Thyroid gland (tissue), 4 donors: ENCODE measurements at regions not wholly inside any gene's neighbourhood (a gene's known extent, or its start where the extent isn't known, plus 50 kb on each side); places are given as distances from the start of the nearest gene placed in this dataset.

Experiments
- DNase-seq, 2 donors: peaks; one replicate each; pipeline ENCODE4 v3.0.0-alpha.2; 2019
- H3K27ac ChIP-seq, 3 donors: fragments of 200-600 bp; sonication (generic); 1 replicate in 2 of 3; 2 replicates in 1 of 3; pipeline ENCODE4 v1.5.1; 2016 to 2019; ENCODE audit warnings: mild to moderate bottlenecking in 1 of 3, moderate library complexity in 1 of 3
- H3K27me3 ChIP-seq: fragments of 200-600 bp; sonication (generic); one replicate; pipeline ENCODE4 v1.5.1; 2019
- H3K36me3 ChIP-seq, 2 donors: fragments of 200-600 bp; sonication (generic); one replicate each; pipeline ENCODE4 v1.5.1; 2016 to 2019
- H3K4me1 ChIP-seq, 2 donors: fragments of 200-600 bp; sonication (generic); one replicate each; pipeline ENCODE4 v1.5.1; 2017 to 2019
- H3K4me3 ChIP-seq, 3 donors: fragments of 200-600 bp; sonication (generic); replicated peaks in 1 of 3; 1 replicate in 2 of 3; 2 replicates in 1 of 3; pipeline ENCODE4 v1.5.1; 2016; ENCODE audit warnings: mild to moderate bottlenecking in 1 of 3
- H3K9me3 ChIP-seq: fragments of 200-600 bp; sonication (generic); one replicate; pipeline ENCODE4 v1.5.1; 2017
- POLR2A ChIP-seq, 2 donors: fragments of 450-650 bp; IDR thresholded peaks; one replicate each; pipeline ENCODE4 v1.6.1; 2017; ENCODE audit warnings: antibody characterized with exemption in 2 of 2, mild to moderate bottlenecking in 2 of 2, moderate library complexity in 1 of 2
- WGBS, 2 donors: methylation state at CpG; one replicate each; pipeline ENCODE4 v1.1.5; 2017; 5-methylcytosine and 5-hydroxymethylcytosine counted together
- intact Hi-C: fragments of 100-400 bp; cut with DNase I; formaldehyde crosslinking; loops from one replicate; pipeline ENCODE4 v1.15.1; 2023
- TF ChIP-seq, protein P1 (sequence below), 6 experiments: fragments of 200-600 bp in 3 of 6; fragments of 450-650 bp in 3 of 6; sonication (generic) in 3 of 6; IDR thresholded peaks; one replicate each; pipeline ENCODE4 v1.5.1; 2016 to 2019; ENCODE audit warnings: antibody characterized with exemption in 6 of 6, mild to moderate bottlenecking in 2 of 6, inconsistent platforms in 1 of 6, moderate library complexity in 1 of 6

DNA sequence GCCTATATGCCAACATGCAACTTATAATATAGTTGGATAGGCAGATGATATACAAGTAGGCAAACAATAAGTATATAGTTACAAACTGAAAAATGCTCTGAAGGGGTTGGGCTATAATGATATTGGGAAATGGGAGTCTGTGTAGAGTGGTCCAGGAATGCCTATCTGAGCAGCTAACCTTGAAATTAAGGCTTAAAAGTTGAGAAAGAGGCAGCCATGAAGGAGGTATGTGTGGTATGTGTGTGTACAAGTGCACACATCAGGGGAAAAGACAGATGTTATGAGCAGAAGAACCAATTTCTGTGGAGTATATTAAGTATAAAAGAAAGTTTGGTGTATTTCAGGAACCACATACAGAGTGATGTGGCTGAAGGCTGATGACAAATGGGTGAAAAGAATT lies 154.9 kb upstream of the PAPPA start:
- Histone ChIP-seq H3K4me3 (no peak overlapping the region), H3K4me1 (no peaks in the 10 kb centered on the region), H3K9me3 (no peaks in the 10 kb centered on the region), H3K36me3 (no peaks in the 10 kb centered on the region), H3K27ac (no peak overlapping the region), H3K27me3 (no peaks in the 10 kb centered on the region)
- TF ChIP-seq, protein P1, sequence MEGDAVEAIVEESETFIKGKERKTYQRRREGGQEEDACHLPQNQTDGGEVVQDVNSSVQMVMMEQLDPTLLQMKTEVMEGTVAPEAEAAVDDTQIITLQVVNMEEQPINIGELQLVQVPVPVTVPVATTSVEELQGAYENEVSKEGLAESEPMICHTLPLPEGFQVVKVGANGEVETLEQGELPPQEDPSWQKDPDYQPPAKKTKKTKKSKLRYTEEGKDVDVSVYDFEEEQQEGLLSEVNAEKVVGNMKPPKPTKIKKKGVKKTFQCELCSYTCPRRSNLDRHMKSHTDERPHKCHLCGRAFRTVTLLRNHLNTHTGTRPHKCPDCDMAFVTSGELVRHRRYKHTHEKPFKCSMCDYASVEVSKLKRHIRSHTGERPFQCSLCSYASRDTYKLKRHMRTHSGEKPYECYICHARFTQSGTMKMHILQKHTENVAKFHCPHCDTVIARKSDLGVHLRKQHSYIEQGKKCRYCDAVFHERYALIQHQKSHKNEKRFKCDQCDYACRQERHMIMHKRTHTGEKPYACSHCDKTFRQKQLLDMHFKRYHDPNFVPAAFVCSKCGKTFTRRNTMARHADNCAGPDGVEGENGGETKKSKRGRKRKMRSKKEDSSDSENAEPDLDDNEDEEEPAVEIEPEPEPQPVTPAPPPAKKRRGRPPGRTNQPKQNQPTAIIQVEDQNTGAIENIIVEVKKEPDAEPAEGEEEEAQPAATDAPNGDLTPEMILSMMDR (IDR thresholded peaks at IDR 0.05): no peak
- TF ChIP-seq POLR2A (IDR thresholded peaks at IDR 0.05): no peak
- DNase-seq: no peak
- intact Hi-C loops: no loop called here

DNA sequence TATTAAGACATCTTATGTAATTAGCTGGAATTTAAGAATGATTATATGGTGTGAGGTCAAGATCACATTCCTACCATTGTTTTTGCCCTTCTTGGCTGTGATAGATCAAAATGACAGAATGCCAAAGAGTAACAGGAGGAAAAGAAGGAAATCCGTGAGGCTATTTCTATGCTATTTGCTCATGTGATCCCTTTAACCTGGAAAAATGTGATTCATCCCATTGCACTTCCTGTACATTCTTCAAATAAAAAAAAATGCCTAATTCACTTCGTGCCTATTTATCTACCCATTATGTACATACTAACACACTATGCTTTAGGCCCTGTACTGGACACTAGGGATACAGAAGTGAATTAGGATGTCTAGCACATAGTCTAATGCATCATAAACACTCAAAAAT lies 154.1 kb upstream of the PAPPA start:
- no peaks in the 10 kb centered on the region for H3K27me3 ChIP-seq
- H3K9me3 ChIP-seq: no peaks in the 10 kb centered on the region
- H3K27ac ChIP-seq: no peak overlapping the region
- 82 to 83% methylated on average over 2 of the region's 2 CpGs for WGBS, 2 donors
- intact Hi-C loops: no loop called here
- H3K4me1 ChIP-seq: no peaks in the 10 kb centered on the region
- H3K4me3 ChIP-seq: no peak overlapping the region
- H3K36me3 ChIP-seq: no peaks in the 10 kb centered on the region
- TF ChIP-seq, protein P1 (IDR thresholded peaks at IDR 0.05): no peak
- no peak for TF ChIP-seq POLR2A (IDR thresholded peaks at IDR 0.05)
- DNase-seq: no peak

DNA sequence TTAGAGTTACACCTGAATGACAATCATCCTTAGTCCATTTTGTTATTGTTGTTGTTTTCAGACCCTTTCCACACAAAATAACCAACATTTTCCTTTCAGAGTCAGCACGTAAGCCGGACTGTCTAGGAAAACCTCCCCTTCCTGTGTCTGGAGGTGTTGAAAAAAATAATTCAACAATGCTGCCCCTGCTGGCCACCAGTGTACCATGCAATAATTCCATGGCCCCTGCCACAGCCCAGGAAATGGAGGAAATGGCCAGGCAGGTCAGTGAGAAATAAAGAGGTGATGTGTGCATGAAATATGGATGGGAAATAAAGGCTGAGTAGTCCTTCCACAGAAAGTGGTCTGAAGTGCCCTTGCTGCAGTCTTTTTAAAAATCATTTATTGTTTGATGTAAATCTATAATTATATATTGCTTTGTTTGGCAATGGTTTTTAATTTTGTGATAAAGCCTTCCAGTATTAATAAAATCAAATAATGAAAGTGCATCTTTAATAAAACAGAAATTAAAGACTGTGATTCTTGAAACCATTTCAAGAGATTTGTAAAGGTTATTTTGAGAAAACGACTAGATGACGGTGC lies 152.8 kb upstream of the PAPPA start:
- no peak overlapping the region for H3K4me3 ChIP-seq
- H3K4me1 ChIP-seq: no peaks in the 10 kb centered on the region
- no peak overlapping the region for H3K27ac ChIP-seq
- H3K36me3 ChIP-seq: no peaks in the 10 kb centered on the region
- WGBS, 2 donors: 70 to 76% methylated on average over 4 of the region's 4 CpGs
- H3K27me3 ChIP-seq: no peaks in the 10 kb centered on the region
- intact Hi-C loops: no loop called here
- no peak for TF ChIP-seq POLR2A (IDR thresholded peaks at IDR 0.05)
- TF ChIP-seq, protein P1 (IDR thresholded peaks at IDR 0.05): peak in 2 of 6 experiments; percentile 12 to 26
- DNase-seq: peak in 1 of 2 donors; percentile 2
- no peaks in the 10 kb centered on the region for H3K9me3 ChIP-seq

DNA sequence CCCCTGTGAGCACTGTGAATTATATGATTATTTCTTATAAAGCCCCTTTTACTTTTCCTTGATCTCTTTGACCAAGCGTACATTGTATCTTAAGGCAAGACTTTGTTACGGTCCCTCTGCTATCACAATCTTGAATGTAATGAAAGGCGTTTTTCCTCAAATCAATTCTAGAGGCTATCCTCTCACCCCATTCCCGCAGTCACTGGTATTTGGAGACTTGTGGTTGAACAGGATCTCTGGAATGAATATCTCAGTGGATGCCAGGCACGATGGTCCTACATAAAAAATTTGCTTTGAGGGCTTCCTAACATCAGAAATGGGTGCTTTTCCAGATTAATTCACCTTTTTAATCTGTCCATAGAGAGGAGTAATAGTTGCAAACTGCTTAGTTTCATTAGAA lies 151.4 kb upstream of the PAPPA start:
- no peak for TF ChIP-seq POLR2A (IDR thresholded peaks at IDR 0.05)
- TF ChIP-seq, protein P1 (IDR thresholded peaks at IDR 0.05): no peak
- Histone ChIP-seq H3K27me3 (no peaks in the 10 kb centered on the region), H3K36me3 (no peaks in the 10 kb centered on the region), H3K4me1 (no peaks in the 10 kb centered on the region), H3K27ac (no peak overlapping the region), H3K4me3 (no peak overlapping the region), H3K9me3 (no peaks in the 10 kb centered on the region)
- 90 to 94% methylated on average over 5 of the region's 5 CpGs for WGBS, 2 donors
- intact Hi-C loops: no loop called here
- DNase-seq: no peak

DNA sequence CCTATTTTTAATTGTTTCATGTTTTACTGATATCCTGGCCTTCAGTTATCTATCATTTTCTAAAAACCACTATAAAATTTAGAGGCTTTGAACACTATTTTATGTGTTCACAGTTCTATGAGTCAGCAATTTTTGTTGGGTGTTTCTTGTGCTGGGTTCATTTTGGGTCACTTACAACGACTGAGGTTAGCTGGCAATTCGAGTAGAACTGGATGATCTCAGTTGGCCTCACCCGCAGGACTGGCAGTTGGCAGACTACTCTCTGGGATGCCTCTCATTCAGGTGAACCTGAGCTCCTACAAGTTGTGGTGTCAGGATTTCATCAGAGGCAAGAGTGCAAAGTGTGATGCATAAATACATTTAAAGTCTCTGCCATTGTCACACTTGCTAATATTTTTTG lies 151.0 kb upstream of the PAPPA start:
- no peaks in the 10 kb centered on the region for H3K4me1 ChIP-seq
- H3K36me3 ChIP-seq: no peaks in the 10 kb centered on the region
- TF ChIP-seq POLR2A (IDR thresholded peaks at IDR 0.05): no peak
- TF ChIP-seq, protein P1 (IDR thresholded peaks at IDR 0.05): no peak
- no peak overlapping the region for H3K4me3 ChIP-seq
- H3K9me3 ChIP-seq: no peaks in the 10 kb centered on the region
- H3K27ac ChIP-seq: no peak overlapping the region
- H3K27me3 ChIP-seq: no peaks in the 10 kb centered on the region
- DNase-seq: peak in 1 of 2 donors; percentile 2
- 56 to 80% methylated on average over 3 of the region's 3 CpGs for WGBS, 2 donors
- intact Hi-C loops: no loop called here
